ENCODE measurements at regions not wholly inside any gene's neighbourhood (a gene's known extent, or its start where the extent isn't known, plus 50 kb on each side); places are given as distances from the start of the nearest gene placed in this dataset.

GRCh38 chr5:74576941-74577456 is 63.5 kb downstream of the ENC1 start:
- Histone ChIP-seq H3K27ac (ENCODE audit: low read depth in 2 of 2, low read length in 1 of 2) (peak overlapping the region; percentile 6 to 61), H3K4me3 (ENCODE audit: low read depth in 1 of 2, low read length in 2 of 2) (no peak overlapping the region), H3K4me1 (ENCODE audit: control insufficient read depth in 2 of 2, insufficient read depth in 2 of 2, low read length in 1 of 2) (peaks cover 3 to 5% of the 10 kb centered on the region in 2 donors), H3K36me3 (ENCODE audit: control insufficient read depth in 2 of 2, insufficient read depth in 2 of 2, low read length in 1 of 2) (no peaks in the 10 kb centered on the region), H3K9me3 (ENCODE audit: control insufficient read depth in 2 of 2, insufficient read depth in 1 of 2, low read depth in 1 of 2, low read length in 1 of 2) (no peaks in the 10 kb centered on the region), H3K27me3 (ENCODE audit: control insufficient read depth in 1 of 2, insufficient read depth in 2 of 2, low read length in 2 of 2) (no peaks in the 10 kb centered on the region)
- WGBS, 2 donors = 41 to 49% methylated on average over 6 of the region's 6 CpGs

- WGBS, 2 donors = 61 to 69% methylated on average over 15 of the region's 15 CpGs
- Histone ChIP-seq H3K9me3 (ENCODE audit: control insufficient read depth in 2 of 2, insufficient read depth in 1 of 2, low read depth in 1 of 2, low read length in 1 of 2) (no peaks in the 10 kb centered on the region), H3K27me3 (ENCODE audit: control insufficient read depth in 1 of 2, insufficient read depth in 2 of 2, low read length in 2 of 2) (no peaks in the 10 kb centered on the region), H3K4me1 (ENCODE audit: control insufficient read depth in 2 of 2, insufficient read depth in 2 of 2, low read length in 1 of 2) (peaks cover 3 to 5% of the 10 kb centered on the region in 2 donors), H3K4me3 (ENCODE audit: low read depth in 1 of 2, low read length in 2 of 2) (no peak overlapping the region), H3K36me3 (ENCODE audit: control insufficient read depth in 2 of 2, insufficient read depth in 2 of 2, low read length in 1 of 2) (no peaks in the 10 kb centered on the region), H3K27ac (ENCODE audit: low read depth in 2 of 2, low read length in 1 of 2) (peak overlapping the region; percentile 38 to 75)
These were observed 64.6 kb downstream of the ENC1 start for GRCh38 chr5:74575741-74576538.

GRCh38 chr5:74570250-74570649 is 70.3 kb downstream of the ENC1 start:
- Histone ChIP-seq H3K4me3 (ENCODE audit: low read depth in 1 of 2, low read length in 2 of 2) (no peak overlapping the region), H3K36me3 (ENCODE audit: control insufficient read depth in 2 of 2, insufficient read depth in 2 of 2, low read length in 1 of 2) (no peaks in the 10 kb centered on the region), H3K27ac (ENCODE audit: low read depth in 2 of 2, low read length in 1 of 2) (no peak overlapping the region), H3K9me3 (ENCODE audit: control insufficient read depth in 2 of 2, insufficient read depth in 1 of 2, low read depth in 1 of 2, low read length in 1 of 2) (no peaks in the 10 kb centered on the region), H3K27me3 (ENCODE audit: control insufficient read depth in 1 of 2, insufficient read depth in 2 of 2, low read length in 2 of 2) (no peaks in the 10 kb centered on the region), H3K4me1 (ENCODE audit: control insufficient read depth in 2 of 2, insufficient read depth in 2 of 2, low read length in 1 of 2) (no peaks in the 10 kb centered on the region)
- 61 to 69% methylated on average over 2 of the region's 2 CpGs for WGBS, 2 donors

GRCh38 chr5:74567411-74567995 is 73.0 kb downstream of the ENC1 start:
- Histone ChIP-seq H3K27me3 (ENCODE audit: control insufficient read depth in 1 of 2, insufficient read depth in 2 of 2, low read length in 2 of 2) (no peaks in the 10 kb centered on the region), H3K27ac (ENCODE audit: low read depth in 2 of 2, low read length in 1 of 2) (no peak overlapping the region), H3K4me3 (ENCODE audit: low read depth in 1 of 2, low read length in 2 of 2) (no peak overlapping the region), H3K9me3 (ENCODE audit: control insufficient read depth in 2 of 2, insufficient read depth in 1 of 2, low read depth in 1 of 2, low read length in 1 of 2) (no peaks in the 10 kb centered on the region), H3K4me1 (ENCODE audit: control insufficient read depth in 2 of 2, insufficient read depth in 2 of 2, low read length in 1 of 2) (no peaks in the 10 kb centered on the region), H3K36me3 (ENCODE audit: control insufficient read depth in 2 of 2, insufficient read depth in 2 of 2, low read length in 1 of 2) (no peaks in the 10 kb centered on the region)
- 64 to 66% methylated on average over 4 of the region's 4 CpGs for WGBS, 2 donors

GRCh38 chr5:74562122-74562521 is 78.4 kb downstream of the ENC1 start:
- WGBS, 2 donors = 65 to 73% methylated on average over 5 of the region's 5 CpGs
- Histone ChIP-seq H3K9me3 (ENCODE audit: control insufficient read depth in 2 of 2, insufficient read depth in 1 of 2, low read depth in 1 of 2, low read length in 1 of 2) (no peaks in the 10 kb centered on the region), H3K4me3 (ENCODE audit: low read depth in 1 of 2, low read length in 2 of 2) (no peak overlapping the region), H3K27me3 (ENCODE audit: control insufficient read depth in 1 of 2, insufficient read depth in 2 of 2, low read length in 2 of 2) (no peaks in the 10 kb centered on the region), H3K27ac (ENCODE audit: low read depth in 2 of 2, low read length in 1 of 2) (no peak overlapping the region), H3K36me3 (ENCODE audit: control insufficient read depth in 2 of 2, insufficient read depth in 2 of 2, low read length in 1 of 2) (no peaks in the 10 kb centered on the region), H3K4me1 (ENCODE audit: control insufficient read depth in 2 of 2, insufficient read depth in 2 of 2, low read length in 1 of 2) (no peaks in the 10 kb centered on the region)

- no peak overlapping the region for H3K27ac ChIP-seq (ENCODE audit: low read depth in 2 of 2, low read length in 1 of 2)
- H3K27me3 ChIP-seq (ENCODE audit: control insufficient read depth in 1 of 2, insufficient read depth in 2 of 2, low read length in 2 of 2) = no peaks in the 10 kb centered on the region
- H3K4me1 ChIP-seq (ENCODE audit: control insufficient read depth in 2 of 2, insufficient read depth in 2 of 2, low read length in 1 of 2) = no peaks in the 10 kb centered on the region
- no peak overlapping the region for H3K4me3 ChIP-seq (ENCODE audit: low read depth in 1 of 2, low read length in 2 of 2)
- no peaks in the 10 kb centered on the region for H3K9me3 ChIP-seq (ENCODE audit: control insufficient read depth in 2 of 2, insufficient read depth in 1 of 2, low read depth in 1 of 2, low read length in 1 of 2)
- no peaks in the 10 kb centered on the region for H3K36me3 ChIP-seq (ENCODE audit: control insufficient read depth in 2 of 2, insufficient read depth in 2 of 2, low read length in 1 of 2)
These were observed 80.3 kb downstream of the ENC1 start for GRCh38 chr5:74560245-74560644.

- no peaks in the 10 kb centered on the region for H3K27me3 ChIP-seq (ENCODE audit: control insufficient read depth in 1 of 2, insufficient read depth in 2 of 2, low read length in 2 of 2)
- H3K4me1 ChIP-seq (ENCODE audit: control insufficient read depth in 2 of 2, insufficient read depth in 2 of 2, low read length in 1 of 2) = no peaks in the 10 kb centered on the region
- no peak overlapping the region for H3K4me3 ChIP-seq (ENCODE audit: low read depth in 1 of 2, low read length in 2 of 2)
- H3K36me3 ChIP-seq (ENCODE audit: control insufficient read depth in 2 of 2, insufficient read depth in 2 of 2, low read length in 1 of 2) = no peaks in the 10 kb centered on the region
- 83 to 86% methylated on average over 6 of the region's 6 CpGs for WGBS, 2 donors
- no peak overlapping the region for H3K27ac ChIP-seq (ENCODE audit: low read depth in 2 of 2, low read length in 1 of 2)
- H3K9me3 ChIP-seq (ENCODE audit: control insufficient read depth in 2 of 2, insufficient read depth in 1 of 2, low read depth in 1 of 2, low read length in 1 of 2) = no peaks in the 10 kb centered on the region
These were observed 83.6 kb downstream of the ENC1 start for GRCh38 chr5:74556631-74557595.

GRCh38 chr5:74556006-74556405 is 84.5 kb downstream of the ENC1 start:
- Histone ChIP-seq H3K9me3 (ENCODE audit: control insufficient read depth in 2 of 2, insufficient read depth in 1 of 2, low read depth in 1 of 2, low read length in 1 of 2) (no peaks in the 10 kb centered on the region), H3K27me3 (ENCODE audit: control insufficient read depth in 1 of 2, insufficient read depth in 2 of 2, low read length in 2 of 2) (no peaks in the 10 kb centered on the region), H3K4me1 (ENCODE audit: control insufficient read depth in 2 of 2, insufficient read depth in 2 of 2, low read length in 1 of 2) (no peaks in the 10 kb centered on the region), H3K4me3 (ENCODE audit: low read depth in 1 of 2, low read length in 2 of 2) (no peak overlapping the region), H3K36me3 (ENCODE audit: control insufficient read depth in 2 of 2, insufficient read depth in 2 of 2, low read length in 1 of 2) (no peaks in the 10 kb centered on the region), H3K27ac (ENCODE audit: low read depth in 2 of 2, low read length in 1 of 2) (no peak overlapping the region)
- WGBS, 2 donors = 57 to 60% methylated on average over 3 of the region's 3 CpGs

GRCh38 chr5:74552101-74552500 is 88.4 kb downstream of the ENC1 start:
- no peaks in the 10 kb centered on the region for H3K9me3 ChIP-seq (ENCODE audit: control insufficient read depth in 2 of 2, insufficient read depth in 1 of 2, low read depth in 1 of 2, low read length in 1 of 2)
- no peak overlapping the region for H3K4me3 ChIP-seq (ENCODE audit: low read depth in 1 of 2, low read length in 2 of 2)
- 77 to 79% methylated on average over 4 of the region's 4 CpGs for WGBS, 2 donors
- no peaks in the 10 kb centered on the region for H3K36me3 ChIP-seq (ENCODE audit: control insufficient read depth in 2 of 2, insufficient read depth in 2 of 2, low read length in 1 of 2)
- no peaks in the 10 kb centered on the region for H3K27me3 ChIP-seq (ENCODE audit: control insufficient read depth in 1 of 2, insufficient read depth in 2 of 2, low read length in 2 of 2)
- H3K27ac ChIP-seq (ENCODE audit: low read depth in 2 of 2, low read length in 1 of 2) = no peak overlapping the region
- H3K4me1 ChIP-seq (ENCODE audit: control insufficient read depth in 2 of 2, insufficient read depth in 2 of 2, low read length in 1 of 2) = no peaks in the 10 kb centered on the region
